GM20431 (cell line): ENCODE measurements at regions not wholly inside any gene's neighbourhood (a gene's known extent, or its start where the extent isn't known, plus 50 kb on each side); places are given as distances from the start of the nearest gene placed in this dataset.

Source experiments
- in situ Hi-C: fragments of 300-500 bp; cut with MseI, MboI; formaldehyde crosslinking; loops from one replicate; pipeline ENCODE4 v1.15.0; 2020; ENCODE audit warnings: low sequenced_read_pairs; ENCODE audit not compliant: unreplicated experiment

- in situ Hi-C loops: no loop called here
Observed at GRCh38 chr18:21162786-21163185, 51.2 kb upstream of the ROCK1 start.

GRCh38 chr18:21163647-21164547 lies 52.3 kb upstream of the ROCK1 start:
- in situ Hi-C loops: no loop called here

- in situ Hi-C loops: no loop called here
Observed at GRCh38 chr18:21164548-21165095, 53.0 kb upstream of the ROCK1 start.

- in situ Hi-C loops: no loop called here
Observed at GRCh38 chr18:21167641-21168377, 56.2 kb upstream of the ROCK1 start.

GRCh38 chr18:21168880-21169279 lies 57.3 kb upstream of the ROCK1 start:
- in situ Hi-C loops: no loop called here

- in situ Hi-C loops: loop anchor here (25.0 kb wide), 2 partner anchors 784 to 1509 kb away; no protein-coding TSS in a partner anchor
Observed at GRCh38 chr18:21177822-21178221, 64.2 kb upstream of the GREB1L start.

- in situ Hi-C loops: loop anchor here (25.0 kb wide), 2 partner anchors 783 to 1508 kb away; no protein-coding TSS in a partner anchor
Observed at GRCh38 chr18:21179590-21180220, 62.3 kb upstream of the GREB1L start.

GRCh38 chr18:21180588-21180987 lies 61.4 kb upstream of the GREB1L start:
- in situ Hi-C loops: loop anchor here (25.0 kb wide), 2 partner anchors 782 to 1507 kb away; no protein-coding TSS in a partner anchor

GRCh38 chr18:21181766-21182165 lies 60.3 kb upstream of the GREB1L start:
- in situ Hi-C loops: loop anchor here (25.0 kb wide), 2 partner anchors 781 to 1506 kb away; no protein-coding TSS in a partner anchor

GRCh38 chr18:21183670-21184069 lies 58.4 kb upstream of the GREB1L start:
- in situ Hi-C loops: loop anchor here (25.0 kb wide), 2 partner anchors 779 to 1504 kb away; no protein-coding TSS in a partner anchor

- in situ Hi-C loops: loop anchor here (25.0 kb wide), 2 partner anchors 778 to 1503 kb away; no protein-coding TSS in a partner anchor
Observed at GRCh38 chr18:21184396-21184996, 57.5 kb upstream of the GREB1L start.

GRCh38 chr18:21187886-21188285 lies 54.1 kb upstream of the GREB1L start:
- in situ Hi-C loops: loop anchor here (25.0 kb wide), 2 partner anchors 774 to 1499 kb away; no protein-coding TSS in a partner anchor

GRCh38 chr18:21191596-21192307 lies 50.3 kb upstream of the GREB1L start:
- in situ Hi-C loops: loop anchor here (10.0 to 25.0 kb wide), 3 partner anchors 253 to 1496 kb away; no protein-coding TSS in a partner anchor
